ENCODE measurements at regions not wholly inside any gene's neighbourhood (a gene's known extent, or its start where the extent isn't known, plus 50 kb on each side); places are given as distances from the start of the nearest gene placed in this dataset.

GRCh38 chr5:10157085-10157669, 92.5 kb downstream of the ATPSCKMT start (continued):
- TF ChIP-seq ZNF232 (CRISPR knock-in tag; IDR thresholded peaks at IDR 0.05; ENCODE audit: borderline replicate concordance) (no peak), ZNF431 (CRISPR knock-in tag; IDR thresholded peaks at IDR 0.05; ENCODE audit: borderline replicate concordance, low read depth) (no peak), MTERF4 (CRISPR knock-in tag; IDR thresholded peaks at IDR 0.05) (no peak), HNF1A (IDR thresholded peaks at IDR 0.05; ENCODE audit: low read depth) (no peak), HNF1A (CRISPR knock-in tag; IDR thresholded peaks at IDR 0.05; ENCODE audit: borderline replicate concordance) (no peak), ZNF674 (CRISPR knock-in tag; IDR thresholded peaks at IDR 0.05; ENCODE audit: low read depth) (no peak), CREM (IDR thresholded peaks at IDR 0.05) (no peak; the same call in 1 of the 2 replicates), CREM (CRISPR knock-in tag; IDR thresholded peaks at IDR 0.05) (no peak), ZNF629 (CRISPR knock-in tag; conservative IDR thresholded peaks at IDR 0.05) (no peak), THAP8 (CRISPR knock-in tag; IDR thresholded peaks at IDR 0.05; ENCODE audit: borderline replicate concordance) (no peak), ADNP (CRISPR knock-in tag; IDR thresholded peaks at IDR 0.05) (no peak), TFAP4 (IDR thresholded peaks at IDR 0.05; ENCODE audit: borderline replicate concordance, low read depth) (0 out of 2 replicates have a peak, but pooled peaks have one; percentile 20), SOX5 (CRISPR knock-in tag; IDR thresholded peaks at IDR 0.05; ENCODE audit: borderline replicate concordance) (peak; percentile 99), ZFP36L1 (CRISPR knock-in tag; IDR thresholded peaks at IDR 0.05) (no peak), SOX6 (IDR thresholded peaks at IDR 0.05) (no peak), SOX6 (CRISPR knock-in tag; IDR thresholded peaks at IDR 0.05) (peak; percentile 95), HNRNPK (IDR thresholded peaks at IDR 0.05; ENCODE audit: low read depth, low read length, poor library complexity, severe bottlenecking) (no peak), CCDC6 (CRISPR knock-in tag; IDR thresholded peaks at IDR 0.05) (no peak), PAXIP1 (CRISPR knock-in tag; conservative IDR thresholded peaks at IDR 0.05) (peak; percentile 36), ZNF251 (CRISPR knock-in tag; IDR thresholded peaks at IDR 0.05) (no peak), NR3C1 (CRISPR knock-in tag; IDR thresholded peaks at IDR 0.05) (no peak)
